Esophagus squamous epithelium (tissue), 4 donors: ENCODE measurements at regions not wholly inside any gene's neighbourhood (a gene's known extent, or its start where the extent isn't known, plus 50 kb on each side); places are given as distances from the start of the nearest gene placed in this dataset.

Experiments
- CTCF ChIP-seq, 6 experiments: fragments of 450-650 bp in 4 of 6; fragments of 200-600 bp in 2 of 6; sonication (generic) in 2 of 6; IDR thresholded peaks; one replicate each; pipeline ENCODE4 v1.5.1; 2016 to 2019; ENCODE audit warnings: antibody characterized with exemption in 6 of 6, mild to moderate bottlenecking in 4 of 6, moderate library complexity in 4 of 6
- POLR2A ChIP-seq, 4 donors: fragments of 450-650 bp; IDR thresholded peaks; one replicate each; pipeline ENCODE4 v1.6.1; 2017; ENCODE audit warnings: antibody characterized with exemption in 4 of 4, mild to moderate bottlenecking in 4 of 4, moderate library complexity in 3 of 4

- TF ChIP-seq CTCF (IDR thresholded peaks at IDR 0.05) (no peak), POLR2A (IDR thresholded peaks at IDR 0.05) (no peak)
Observed at GRCh38 chr5:125399885-125400284, 653.4 kb upstream of the ZNF608 start.
